ENCODE measurements at regions not wholly inside any gene's neighbourhood (a gene's known extent, or its start where the extent isn't known, plus 50 kb on each side); places are given as distances from the start of the nearest gene placed in this dataset.

GRCh38 chr12:4190366-4191063, 83.0 kb upstream of the CCND2 start:
- Histone ChIP-seq H3K4me3 (ENCODE audit: control extremely low read depth in 1 of 5, extremely low read depth in 1 of 5, insufficient read depth in 1 of 5, low read depth in 2 of 5, low read length in 4 of 5) (no peak overlapping the region), H4K20me1 (ENCODE audit: control insufficient read depth, insufficient read depth, low read length, poor library complexity, severe bottlenecking) (no peaks in the 10 kb centered on the region), H3K27ac (ENCODE audit: low read length in 2 of 2) (no peak overlapping the region), H3K4me1 (ENCODE audit: control insufficient read depth in 2 of 2, insufficient read depth in 2 of 2, low read length in 2 of 2) (no peaks in the 10 kb centered on the region), H2AFZ (ENCODE audit: insufficient read depth, low read depth, low read length, poor library complexity, severe bottlenecking) (no peak overlapping the region), H3K79me2 (ENCODE audit: control insufficient read depth, insufficient read depth, low read length) (no peaks in the 10 kb centered on the region), H3K4me2 (replicated peaks; ENCODE audit: low read depth, low read length, poor library complexity, severe bottlenecking) (no peak overlapping the region), H3K36me3 (replicated peaks in 1 of 2; ENCODE audit: control extremely low read depth in 1 of 2, control insufficient read depth in 1 of 2, extremely low read depth in 1 of 2, insufficient read depth in 2 of 2, low read length in 1 of 2) (no peaks in the 10 kb centered on the region), H3K9ac (ENCODE audit: low read length) (no peak overlapping the region), H3K9me3 (ENCODE audit: control extremely low read depth in 1 of 3, control insufficient read depth in 2 of 3, insufficient read depth in 1 of 3, low read length in 2 of 3) (no peaks in the 10 kb centered on the region), H3K27me3 (replicated peaks in 1 of 4; ENCODE audit: control extremely low read depth in 1 of 4, control insufficient read depth in 3 of 4, insufficient read depth in 4 of 4, low read length in 3 of 4) (no peaks in the 10 kb centered on the region)
- Mint-ChIP-seq H3K4me3 (no peak overlapping the region), H3K27ac (no peak overlapping the region), H3K9me3 (ENCODE audit: insufficient read depth) (no peaks in the 10 kb centered on the region), H3K27me3 (no peaks in the 10 kb centered on the region), H3K4me1 (peaks cover 4% of the 10 kb centered on the region)
- intact Hi-C loops (cut with micrococcal nuclease): no loop called here
- POLR2A ChIA-PET: no interaction called here
- WGBS (ENCODE audit: insufficient coverage): 100% methylated on average over 3 of the region's 5 CpGs
- CTCF ChIA-PET: no interaction called here
- DNase-seq (no peak), ATAC-seq (ENCODE audit: low read depth) (no peak)
- no peak for TF ChIP-seq EZH2 (IDR thresholded peaks at IDR 0.05; ENCODE audit: borderline replicate concordance, insufficient read depth, low read depth, low read length, poor library complexity, severe bottlenecking)
- TF ChIP-seq, protein P1, sequence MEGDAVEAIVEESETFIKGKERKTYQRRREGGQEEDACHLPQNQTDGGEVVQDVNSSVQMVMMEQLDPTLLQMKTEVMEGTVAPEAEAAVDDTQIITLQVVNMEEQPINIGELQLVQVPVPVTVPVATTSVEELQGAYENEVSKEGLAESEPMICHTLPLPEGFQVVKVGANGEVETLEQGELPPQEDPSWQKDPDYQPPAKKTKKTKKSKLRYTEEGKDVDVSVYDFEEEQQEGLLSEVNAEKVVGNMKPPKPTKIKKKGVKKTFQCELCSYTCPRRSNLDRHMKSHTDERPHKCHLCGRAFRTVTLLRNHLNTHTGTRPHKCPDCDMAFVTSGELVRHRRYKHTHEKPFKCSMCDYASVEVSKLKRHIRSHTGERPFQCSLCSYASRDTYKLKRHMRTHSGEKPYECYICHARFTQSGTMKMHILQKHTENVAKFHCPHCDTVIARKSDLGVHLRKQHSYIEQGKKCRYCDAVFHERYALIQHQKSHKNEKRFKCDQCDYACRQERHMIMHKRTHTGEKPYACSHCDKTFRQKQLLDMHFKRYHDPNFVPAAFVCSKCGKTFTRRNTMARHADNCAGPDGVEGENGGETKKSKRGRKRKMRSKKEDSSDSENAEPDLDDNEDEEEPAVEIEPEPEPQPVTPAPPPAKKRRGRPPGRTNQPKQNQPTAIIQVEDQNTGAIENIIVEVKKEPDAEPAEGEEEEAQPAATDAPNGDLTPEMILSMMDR (IDR thresholded peaks at IDR 0.05): no peak

DNA sequence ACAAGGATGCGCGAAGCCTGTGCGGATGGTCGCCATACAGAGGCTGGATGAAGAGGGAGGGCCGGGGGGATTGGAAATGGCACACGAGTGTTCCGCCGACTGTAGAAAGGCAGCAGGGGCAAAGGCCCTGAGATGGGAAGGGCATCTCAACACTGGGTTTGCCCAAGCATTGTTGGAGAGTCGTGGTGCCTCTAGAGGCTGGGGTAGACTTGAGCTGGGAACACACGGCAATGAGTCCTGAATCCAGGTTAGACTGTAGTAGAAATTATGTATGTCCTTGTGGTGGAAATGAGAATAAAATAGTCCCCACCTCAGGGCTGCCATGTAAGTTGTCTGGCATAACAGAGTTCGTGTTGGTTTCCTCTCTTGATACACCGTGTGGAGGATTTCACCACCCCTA, 83.8 kb upstream of the CCND2 start:
- CTCF ChIA-PET: no interaction called here
- intact Hi-C loops (cut with micrococcal nuclease): no loop called here

More for the DNA sequence above, 83.8 kb upstream of the CCND2 start:
- Mint-ChIP-seq H3K27ac (no peak overlapping the region), H3K9me3 (ENCODE audit: insufficient read depth) (no peaks in the 10 kb centered on the region), H3K4me1 (peaks cover 4% of the 10 kb centered on the region), H3K27me3 (no peaks in the 10 kb centered on the region), H3K4me3 (no peak overlapping the region)
- ATAC-seq (ENCODE audit: low read depth) (no peak), DNase-seq (no peak)
- H3K9ac ChIP-seq (ENCODE audit: low read length): no peak overlapping the region
- H3K27ac ChIP-seq (ENCODE audit: low read length in 2 of 2): no peak overlapping the region
- no peaks in the 10 kb centered on the region for H4K20me1 ChIP-seq (ENCODE audit: control insufficient read depth, insufficient read depth, low read length, poor library complexity, severe bottlenecking)
- no peak overlapping the region for H3K4me2 ChIP-seq (replicated peaks; ENCODE audit: low read depth, low read length, poor library complexity, severe bottlenecking)
- H3K79me2 ChIP-seq (ENCODE audit: control insufficient read depth, insufficient read depth, low read length): no peaks in the 10 kb centered on the region
- H3K4me1 ChIP-seq (ENCODE audit: control insufficient read depth in 2 of 2, insufficient read depth in 2 of 2, low read length in 2 of 2): no peaks in the 10 kb centered on the region
- H3K27me3 ChIP-seq (replicated peaks in 1 of 4; ENCODE audit: control extremely low read depth in 1 of 4, control insufficient read depth in 3 of 4, insufficient read depth in 4 of 4, low read length in 3 of 4): no peaks in the 10 kb centered on the region
- WGBS (ENCODE audit: insufficient coverage): 97% methylated on average over 10 of the region's 12 CpGs
- no peak overlapping the region for H3K4me3 ChIP-seq (ENCODE audit: control extremely low read depth in 1 of 5, extremely low read depth in 1 of 5, insufficient read depth in 1 of 5, low read depth in 2 of 5, low read length in 4 of 5)
- no peak for TF ChIP-seq EZH2 (IDR thresholded peaks at IDR 0.05; ENCODE audit: borderline replicate concordance, insufficient read depth, low read depth, low read length, poor library complexity, severe bottlenecking)
- TF ChIP-seq, protein P1 (IDR thresholded peaks at IDR 0.05): no peak
- POLR2A ChIA-PET: no interaction called here
- no peaks in the 10 kb centered on the region for H3K36me3 ChIP-seq (replicated peaks in 1 of 2; ENCODE audit: control extremely low read depth in 1 of 2, control insufficient read depth in 1 of 2, extremely low read depth in 1 of 2, insufficient read depth in 2 of 2, low read length in 1 of 2)
- no peaks in the 10 kb centered on the region for H3K9me3 ChIP-seq (ENCODE audit: control extremely low read depth in 1 of 3, control insufficient read depth in 2 of 3, insufficient read depth in 1 of 3, low read length in 2 of 3)
- H2AFZ ChIP-seq (ENCODE audit: insufficient read depth, low read depth, low read length, poor library complexity, severe bottlenecking): no peak overlapping the region
